ENCODE measurements at regions not wholly inside any gene's neighbourhood (a gene's known extent, or its start where the extent isn't known, plus 50 kb on each side); places are given as distances from the start of the nearest gene placed in this dataset. TPM values are rescaled to one million over a fixed set of nuclear protein-coding genes. Genes with fewer than 3 reads are reported as not detected.

Small RNA genes in the stretch of these regions (microRNA-seq; reads per million reads assigned to microRNA genes)
- gene MIR3648-1 (ENCODE audit: borderline number of aligned reads) (not detected), gene MIR3687-1 (ENCODE audit: borderline number of aligned reads) (not detected), gene MIR6724-1 (ENCODE audit: borderline number of aligned reads) (not detected), gene MIR6724-2 (ENCODE audit: borderline number of aligned reads) (not detected)
